UCSD-AML1 (cell line): ENCODE measurements at regions not wholly inside any gene's neighbourhood (a gene's known extent, or its start where the extent isn't known, plus 50 kb on each side); places are given as distances from the start of the nearest gene placed in this dataset.

Experiments used
- DNase-seq: peaks from one replicate; lab custom pipeline; 2025; ENCODE audit not compliant: unreplicated experiment; lab: John Stamatoyannopoulos, UW

DNA sequence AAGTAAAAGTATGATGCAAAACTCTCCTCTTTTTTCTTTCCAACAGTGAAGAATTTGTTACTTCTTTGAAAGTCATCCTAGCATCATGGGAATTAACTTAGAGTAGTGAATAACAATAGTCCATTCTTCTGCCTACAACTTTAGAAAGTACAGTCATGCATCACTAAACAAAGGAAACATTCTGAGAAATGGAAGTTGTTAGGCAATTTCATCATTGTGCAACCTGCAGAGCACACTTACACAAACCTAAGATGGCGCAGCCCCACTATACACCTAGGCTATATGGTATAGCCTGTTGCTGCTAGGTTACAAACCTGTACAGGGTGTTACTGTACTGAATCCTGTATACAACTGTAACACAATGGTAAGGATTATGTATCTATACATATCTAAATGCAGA lies 1209.3 kb upstream of the C9orf72 start:
- no peak for DNase-seq

DNA sequence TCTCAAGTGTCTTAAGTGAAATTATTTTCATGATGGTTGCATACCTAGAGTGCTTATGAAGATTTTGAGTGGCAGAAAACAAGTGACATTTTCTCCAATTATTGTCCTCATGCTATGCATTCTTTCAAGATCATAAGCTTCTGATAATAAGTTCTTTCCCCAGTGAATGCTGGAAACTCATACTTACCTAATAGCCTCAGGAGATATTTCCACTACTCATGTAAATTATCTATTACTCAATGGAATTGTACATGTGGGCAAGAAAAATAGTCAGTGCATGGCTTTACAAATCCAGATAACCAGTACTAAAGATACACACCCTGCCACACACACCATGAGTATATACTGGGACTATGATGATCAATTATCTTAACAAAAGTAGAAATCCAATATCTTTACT lies 1219.4 kb upstream of the C9orf72 start:
- no peak for DNase-seq

DNA sequence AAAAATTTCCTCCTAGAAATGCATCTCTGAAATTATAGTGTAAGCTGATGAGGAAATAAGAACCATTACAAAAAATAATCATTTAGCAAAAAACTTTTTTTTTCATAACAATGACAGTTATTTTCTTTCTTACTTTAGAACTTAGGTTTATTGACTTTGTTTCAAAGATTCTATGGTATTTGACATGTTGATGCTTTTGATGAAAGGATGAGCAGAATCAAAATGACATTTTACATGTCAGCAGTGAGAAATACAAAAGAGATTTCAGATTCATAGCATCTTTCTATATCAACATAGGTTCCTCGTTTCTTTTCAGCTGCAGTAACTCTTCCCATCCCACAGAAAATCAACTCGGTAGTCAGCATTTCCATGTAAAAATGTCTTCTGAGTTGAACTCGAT lies 1226.6 kb upstream of the C9orf72 start:
- DNase-seq: no peak

DNA sequence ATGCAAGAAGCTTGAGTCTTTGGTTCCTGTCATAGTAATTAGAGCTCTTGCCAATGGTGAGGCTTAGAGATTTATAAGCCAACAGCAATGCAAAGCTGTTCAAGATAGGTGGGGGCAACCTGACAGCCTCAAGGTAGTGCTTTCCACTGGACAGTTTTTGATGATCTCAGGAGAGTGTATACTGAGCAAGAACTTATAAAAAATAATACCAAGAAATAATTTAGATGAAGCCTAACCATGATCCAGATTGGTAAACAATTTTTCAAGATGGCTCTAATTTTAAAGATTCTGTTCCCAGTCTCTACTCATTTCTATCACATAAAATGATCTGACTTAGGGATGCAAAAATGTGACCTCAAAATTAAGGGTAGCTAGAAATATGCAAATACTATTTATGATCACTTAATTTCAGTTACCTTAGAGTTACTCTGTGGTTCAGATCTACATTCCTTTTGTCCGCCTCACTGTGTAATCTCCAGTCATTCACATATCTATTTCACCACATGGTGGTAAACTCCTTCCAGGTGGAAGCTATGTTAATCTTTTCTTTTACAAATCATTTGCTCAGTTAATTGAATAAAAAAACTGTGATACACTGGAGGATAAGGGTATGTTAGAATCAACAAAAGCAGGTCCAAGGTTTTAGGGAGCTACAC lies 1228.0 kb upstream of the C9orf72 start:
- no peak for DNase-seq

DNA sequence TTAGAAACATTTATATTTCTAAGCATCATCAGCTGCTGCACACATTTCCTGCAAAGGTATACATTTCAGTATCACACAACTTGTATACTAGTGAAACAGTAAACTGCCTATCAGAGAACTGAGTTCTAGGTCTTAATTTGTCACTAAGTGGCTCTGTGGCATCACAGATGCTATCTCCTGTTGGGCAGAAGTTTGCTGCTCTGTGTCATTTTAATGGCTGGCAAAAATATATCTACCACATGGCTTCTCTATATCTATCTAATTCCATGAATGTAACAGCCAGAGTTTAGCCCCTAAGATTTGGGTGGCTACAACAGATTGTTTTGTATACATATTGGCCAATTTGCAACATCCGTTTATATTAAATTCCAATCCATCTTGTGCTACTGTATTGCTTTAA lies 1231.9 kb upstream of the C9orf72 start:
- no peak for DNase-seq

DNA sequence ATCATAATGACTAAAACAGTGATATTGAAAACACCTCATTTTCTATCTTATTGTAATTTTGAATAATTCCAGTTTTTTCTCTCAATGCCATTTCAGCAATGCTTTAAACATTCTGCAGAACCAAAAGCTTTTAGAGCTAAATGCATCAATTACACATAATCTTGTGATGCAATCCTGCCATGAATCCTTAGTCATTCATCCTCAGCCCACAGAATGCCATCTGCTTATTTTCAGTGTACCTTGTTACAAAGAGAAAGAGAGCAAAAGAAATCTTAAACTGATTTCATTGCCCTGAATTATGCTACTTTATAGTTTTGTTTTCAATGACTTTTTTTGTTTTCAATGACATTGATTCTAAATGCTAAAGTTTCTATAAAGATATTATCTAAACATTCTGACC lies 1234.8 kb upstream of the C9orf72 start:
- no peak for DNase-seq

DNA sequence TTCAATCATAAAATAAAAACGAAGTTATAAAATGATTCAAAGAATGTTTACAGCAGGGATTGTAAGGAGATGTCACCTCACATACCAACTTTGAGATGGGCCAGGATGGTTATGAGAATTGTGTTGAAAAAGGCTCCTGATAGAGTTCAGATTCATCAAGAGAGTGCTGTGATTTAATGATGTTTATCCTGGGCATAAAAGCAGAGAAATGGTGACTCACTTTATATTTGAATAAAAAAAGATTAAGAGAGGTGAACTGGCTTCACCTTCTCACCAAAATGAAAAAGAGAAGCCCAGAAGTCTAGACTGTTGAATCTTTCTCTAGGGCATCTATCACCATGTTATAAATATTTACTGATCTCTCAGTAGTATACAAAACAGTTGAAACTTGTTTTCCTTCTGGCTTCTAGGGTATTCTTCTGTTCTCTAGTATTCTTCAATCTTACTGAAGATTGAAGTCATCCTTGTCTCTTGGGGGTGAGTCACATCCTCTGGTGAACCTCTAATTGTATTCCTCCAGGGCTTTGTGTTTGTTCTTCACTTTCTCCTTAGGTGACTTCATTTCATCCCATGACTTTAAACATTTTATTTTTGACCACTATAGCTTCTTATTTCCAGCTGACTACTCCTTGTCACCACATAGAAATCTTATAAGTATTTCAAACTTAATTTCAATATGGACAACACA lies 1237.3 kb upstream of the C9orf72 start:
- no peak for DNase-seq

DNA sequence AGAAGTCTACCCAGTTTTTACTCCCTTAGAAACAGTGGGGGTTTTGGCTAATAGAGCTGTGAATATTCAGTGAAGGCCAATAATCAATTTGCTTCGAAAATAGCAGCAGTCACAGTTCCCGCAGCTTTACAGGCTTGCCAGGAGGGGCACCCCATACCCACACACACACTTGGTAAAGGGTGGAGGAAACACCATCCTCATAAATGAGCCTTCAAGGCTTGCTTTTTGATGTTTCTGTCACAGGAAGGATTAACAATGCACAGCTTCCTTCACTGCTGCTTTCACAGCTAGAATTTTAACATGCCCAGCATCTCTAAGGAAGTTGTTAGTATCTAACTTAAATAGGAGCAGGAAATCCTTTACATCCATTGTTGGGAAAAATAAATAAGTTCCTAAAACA lies 1247.5 kb upstream of the C9orf72 start:
- DNase-seq: peak; percentile 21

DNA sequence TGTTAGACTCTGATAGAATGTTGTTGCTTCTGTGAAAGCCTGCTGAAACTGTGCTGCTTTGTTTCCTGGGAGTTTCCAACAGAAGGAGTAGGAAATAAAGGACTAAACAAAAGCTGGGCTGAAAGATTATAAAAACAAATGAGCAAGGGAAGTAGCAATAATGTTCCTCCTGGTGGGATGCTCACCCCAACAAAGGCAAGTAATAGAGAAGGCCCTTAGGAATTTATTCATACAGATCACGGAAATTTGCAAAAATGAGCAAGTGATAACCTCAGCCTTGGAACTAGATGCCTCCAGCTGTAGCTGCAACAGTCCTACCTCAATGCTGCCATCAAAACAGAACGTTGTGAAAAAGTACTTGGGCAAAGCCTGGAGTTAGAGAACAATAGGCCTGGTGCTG lies 1248.0 kb upstream of the C9orf72 start:
- DNase-seq: no peak

DNA sequence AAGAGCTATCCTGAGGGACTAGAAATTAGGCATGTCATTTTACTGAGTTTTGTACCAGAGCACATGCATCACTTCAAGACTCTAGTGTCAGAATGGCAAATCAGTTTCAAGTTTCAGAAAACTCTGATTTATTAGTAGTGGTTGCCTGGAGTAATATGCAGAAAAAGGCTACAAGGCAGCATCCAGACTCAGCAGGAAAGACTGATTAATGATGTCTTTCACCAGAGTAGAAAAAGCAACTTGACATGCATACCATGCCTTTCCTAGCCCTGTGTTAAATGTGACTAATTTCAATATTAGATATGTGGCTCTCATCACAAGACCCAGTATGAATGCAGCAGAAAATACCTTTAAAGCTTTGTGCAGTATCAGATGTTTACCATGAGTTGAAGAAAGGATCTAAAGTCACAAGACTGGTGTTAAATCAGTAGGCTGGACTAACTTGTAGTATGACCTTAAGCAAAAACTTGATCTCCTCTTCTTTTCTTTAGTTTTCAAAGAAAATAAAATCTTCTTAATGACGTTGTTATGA lies 1251.2 kb upstream of the C9orf72 start:
- no peak for DNase-seq

DNA sequence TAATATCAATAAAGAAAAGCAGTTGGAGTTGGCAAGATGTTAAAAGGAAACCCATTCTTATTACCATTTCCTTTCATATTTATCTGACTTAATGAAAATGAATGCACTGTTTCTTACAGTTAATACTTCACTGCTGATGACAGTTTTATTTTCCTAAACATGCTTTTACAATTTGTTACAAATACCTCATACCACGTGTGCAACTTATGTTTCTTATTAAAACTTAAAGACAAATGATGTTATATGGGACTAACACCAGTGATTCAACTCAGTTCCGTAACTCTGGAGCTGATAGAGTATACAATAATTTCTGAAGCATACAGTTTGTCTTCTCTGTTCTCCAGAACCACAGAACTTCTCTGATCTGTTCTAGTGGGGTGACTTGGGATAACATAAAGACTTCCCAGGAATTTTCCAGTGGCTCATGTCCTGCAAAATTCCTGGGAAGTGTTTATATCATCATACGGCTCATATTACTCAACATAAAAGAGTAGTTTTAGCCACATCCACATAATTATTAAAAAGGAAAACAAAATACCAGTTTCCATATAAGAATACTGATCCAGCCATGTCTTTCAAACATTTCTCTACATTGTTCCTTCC lies 1259.0 kb upstream of the C9orf72 start:
- no peak for DNase-seq

DNA sequence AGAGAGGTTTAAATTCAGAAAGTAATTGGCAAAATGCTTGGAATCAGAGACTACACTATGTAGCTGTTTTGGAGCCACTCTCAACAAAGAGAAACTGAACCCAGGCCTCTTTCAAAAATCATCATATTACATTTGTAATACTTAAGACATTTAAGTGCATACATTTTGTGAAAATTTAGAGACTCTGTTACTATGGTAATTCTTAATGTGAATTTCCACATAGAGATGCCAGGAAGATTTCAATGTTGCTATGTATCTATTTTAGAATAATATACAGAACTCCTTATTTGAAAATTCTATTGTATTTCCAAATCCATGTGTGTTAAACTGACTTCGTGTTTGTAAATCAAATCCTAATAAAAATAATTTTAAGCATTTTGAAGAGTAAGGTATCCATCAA lies 1260.9 kb upstream of the C9orf72 start:
- no peak for DNase-seq

DNA sequence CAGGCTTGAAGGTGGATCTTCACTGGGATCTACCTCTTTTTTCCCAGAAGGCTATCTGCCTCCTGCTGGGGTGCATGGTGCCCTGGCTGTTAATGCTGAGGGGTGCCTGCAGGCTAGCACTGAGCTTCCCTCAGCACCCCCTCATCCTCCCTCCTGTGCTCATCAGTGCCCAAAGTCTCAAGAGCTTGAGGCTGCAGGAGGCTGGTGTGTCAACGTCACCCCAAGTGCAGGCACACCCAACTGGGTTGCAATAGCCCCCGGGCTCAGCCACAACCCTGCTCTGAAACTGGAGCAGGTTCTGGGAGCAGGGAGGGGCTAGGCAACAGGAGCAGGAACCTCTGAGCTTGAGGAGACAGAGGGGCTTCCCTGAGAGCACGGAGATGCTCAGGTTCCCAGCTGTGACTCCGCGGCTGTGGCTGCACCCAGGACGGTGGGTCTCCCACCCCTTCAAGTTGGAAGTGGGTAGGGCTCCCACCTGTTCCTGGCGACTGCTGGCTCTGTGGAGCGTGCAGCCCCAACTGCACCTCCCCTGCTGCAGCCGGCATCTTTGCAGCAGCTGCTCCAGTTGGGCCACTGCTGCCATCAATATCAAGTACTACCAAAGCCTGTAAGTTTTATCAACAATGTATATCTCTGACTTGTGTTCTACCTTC lies 1266.6 kb upstream of the C9orf72 start:
- no peak for DNase-seq

DNA sequence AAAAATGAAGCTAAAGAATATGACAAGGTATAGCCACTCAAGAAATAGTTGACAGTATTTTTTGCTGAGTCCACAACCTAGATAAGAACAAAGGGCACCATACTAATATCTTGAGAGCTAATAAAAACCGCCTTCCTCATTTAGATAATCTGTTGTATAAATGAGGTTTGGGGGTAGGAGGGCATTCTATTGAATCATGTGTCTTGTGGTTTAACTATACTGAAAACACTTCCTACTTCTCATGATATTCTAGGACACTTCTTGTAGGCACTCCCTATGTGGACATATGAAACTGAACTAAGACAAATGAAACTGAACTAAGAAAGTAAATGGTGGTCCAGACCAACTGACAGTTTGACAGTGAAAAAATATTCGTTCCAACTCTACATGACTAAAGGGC lies 1268.5 kb upstream of the C9orf72 start:
- no peak for DNase-seq

DNA sequence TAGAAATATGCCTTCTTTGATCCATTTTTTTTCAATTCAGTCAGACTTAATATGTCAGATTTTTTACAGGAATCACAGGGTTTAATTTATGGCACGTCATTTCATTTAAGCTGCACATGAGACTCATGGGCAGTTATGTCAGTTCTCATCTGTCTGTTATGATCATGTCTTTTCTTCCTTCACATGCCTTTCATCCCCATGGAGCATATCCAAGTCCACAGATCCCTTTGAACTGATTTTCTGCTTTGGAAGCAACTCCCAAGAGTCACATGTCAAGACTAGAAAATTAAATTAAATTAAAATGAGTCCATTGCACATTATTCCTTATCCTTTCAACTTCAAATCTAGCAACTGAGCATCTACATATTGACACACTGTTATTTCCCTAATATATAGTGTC lies 1274.0 kb upstream of the C9orf72 start:
- DNase-seq: no peak

DNA sequence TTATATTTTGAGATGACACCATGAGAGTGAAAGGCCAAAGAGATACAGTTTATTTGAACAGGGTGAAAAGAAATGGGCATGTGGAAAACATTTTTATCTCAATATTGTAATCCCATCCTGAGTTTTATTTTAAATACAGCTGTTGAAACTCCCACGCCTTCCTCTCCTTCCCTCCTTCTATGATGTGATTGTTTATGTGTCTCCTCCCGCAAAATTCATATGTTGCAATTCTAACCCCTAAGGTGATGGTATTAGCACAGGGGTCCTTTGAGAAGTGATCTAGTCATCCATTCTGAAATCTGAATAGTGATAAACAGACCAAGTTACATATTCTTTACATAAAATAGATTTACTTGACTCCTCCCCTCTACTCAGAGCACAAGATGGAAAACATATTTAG lies 1275.4 kb upstream of the C9orf72 start:
- no peak for DNase-seq

DNA sequence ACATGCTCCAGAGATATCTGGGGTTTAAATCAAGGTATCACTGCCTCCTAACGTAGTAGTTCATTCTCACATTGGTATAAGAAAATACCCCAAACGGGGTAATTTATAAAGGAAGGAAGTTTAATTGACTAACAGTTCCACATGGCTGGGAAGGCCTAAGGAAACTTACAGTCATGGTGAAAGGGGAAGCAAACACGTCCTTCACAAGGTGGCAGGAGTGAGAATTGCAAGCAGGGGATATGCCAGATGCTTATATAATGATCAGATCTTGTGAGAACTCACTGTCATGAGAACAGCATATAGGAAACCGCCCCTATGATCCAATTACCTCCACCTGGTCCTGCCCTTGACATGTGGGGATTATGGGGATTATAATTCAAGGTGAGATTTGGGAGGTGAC lies 1280.2 kb upstream of the C9orf72 start:
- DNase-seq: peak; percentile 4

DNA sequence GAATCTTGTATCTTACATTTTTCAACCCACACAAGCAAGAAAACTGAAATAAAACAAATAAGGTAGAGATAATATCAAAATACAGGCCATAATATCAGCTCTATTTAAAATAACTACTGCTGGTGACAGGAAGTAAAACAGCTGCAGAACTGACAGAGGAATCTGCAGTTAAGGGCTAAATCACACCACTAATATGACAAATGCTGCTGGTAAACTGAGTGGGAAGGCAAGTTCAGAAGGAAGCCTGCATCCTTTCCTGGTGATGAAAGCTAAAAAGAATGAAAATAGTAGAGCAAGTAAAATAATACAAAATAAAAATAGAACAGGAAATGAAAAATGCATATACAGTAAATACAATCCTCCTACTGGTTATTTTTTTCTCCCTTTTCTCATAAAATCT lies 1293.7 kb upstream of the C9orf72 start:
- no peak for DNase-seq

DNA sequence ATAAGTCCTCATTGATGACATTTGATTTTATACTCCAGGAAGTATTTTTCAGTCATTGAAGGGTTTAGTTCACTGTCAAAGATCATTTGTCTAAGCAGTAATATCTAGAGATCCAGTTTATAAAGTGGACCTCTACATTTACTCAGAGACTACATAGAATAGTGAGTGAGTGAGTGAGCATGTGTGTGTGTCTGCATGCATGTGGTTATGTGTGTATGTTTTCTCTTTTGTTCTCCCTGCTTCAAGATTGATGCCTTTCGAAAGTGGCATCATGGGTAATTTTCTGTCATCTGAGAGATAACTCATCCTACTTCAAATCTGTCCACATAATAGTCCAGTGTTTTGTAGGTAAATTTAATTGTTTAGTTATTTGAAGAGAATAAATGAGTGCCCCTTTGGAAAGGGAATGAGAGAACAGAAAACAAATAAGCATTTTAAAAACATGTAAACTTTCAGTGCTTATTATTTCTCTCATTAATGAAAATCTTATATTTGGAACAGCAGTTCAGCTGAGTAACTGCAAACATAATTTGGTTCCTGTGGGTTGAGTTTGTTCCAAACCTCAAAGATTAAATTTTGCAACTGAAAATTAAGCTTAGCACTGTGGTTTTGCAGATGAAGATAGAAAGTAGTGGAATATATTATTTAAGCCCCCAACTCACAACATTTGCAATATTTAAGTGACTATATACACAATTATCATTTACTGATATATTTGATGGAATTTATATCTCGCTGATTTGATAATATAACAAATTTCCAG lies 1295.1 kb upstream of the C9orf72 start:
- DNase-seq: no peak

DNA sequence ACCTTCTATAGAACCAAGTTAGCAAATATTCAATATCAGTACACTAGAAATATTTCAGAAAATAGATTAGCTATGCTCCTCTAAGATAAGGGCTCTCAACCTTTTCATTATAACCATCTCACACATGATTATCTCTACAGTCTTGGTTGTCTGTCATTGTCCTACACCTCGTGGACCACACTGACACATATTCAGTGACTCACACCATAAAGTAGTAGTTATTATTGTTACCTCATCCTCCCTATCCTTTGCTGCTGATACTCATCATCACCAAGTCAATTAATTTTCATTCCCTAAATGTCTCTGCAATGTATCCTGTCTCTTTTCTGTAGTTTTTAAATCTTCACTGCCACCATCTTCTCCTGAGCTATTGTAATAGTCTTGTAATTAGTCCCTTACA lies 1309.2 kb upstream of the C9orf72 start:
- DNase-seq: no peak

DNA sequence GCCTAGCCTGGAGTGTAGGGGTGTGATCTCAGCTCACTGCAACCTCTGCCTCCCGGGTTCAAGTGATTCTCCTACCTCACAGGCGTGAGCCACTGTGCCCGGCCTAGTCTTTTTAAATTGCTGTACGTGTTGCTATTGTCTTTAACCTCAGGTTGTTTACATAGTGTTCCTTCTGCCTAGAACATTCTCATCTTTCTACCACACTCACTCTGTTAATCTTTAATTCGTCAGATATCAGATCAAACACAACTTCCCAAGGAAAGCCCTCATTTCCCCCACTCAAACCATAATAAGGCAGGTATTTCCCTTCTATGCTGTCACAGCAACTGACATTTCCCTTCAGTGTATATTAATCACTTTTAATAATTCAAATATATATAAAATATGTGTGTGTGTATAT lies 1310.0 kb upstream of the C9orf72 start:
- DNase-seq: peak; percentile 15
